ENCODE measurements at regions not wholly inside any gene's neighbourhood (a gene's known extent, or its start where the extent isn't known, plus 50 kb on each side); places are given as distances from the start of the nearest gene placed in this dataset.
"Not testable (repeated sequence)": the region's sequence is repeated elsewhere in the genome, so short reads cannot be mapped to it uniquely, and the experiment has no call there.

GRCh38 chr6:125444006-125444923 is 142.5 kb upstream of the HDDC2 start:
- Histone ChIP-seq H3K27me3 (ENCODE audit: control insufficient read depth in 2 of 2, insufficient read depth in 2 of 2, low read length in 2 of 2) (no peaks in the 10 kb centered on the region), H3K4me1 (ENCODE audit: control insufficient read depth in 2 of 2, insufficient read depth in 2 of 2, low read length in 2 of 2) (no peaks in the 10 kb centered on the region), H3K4me3 (ENCODE audit: low read length) (no peak overlapping the region), H3K36me3 (ENCODE audit: control insufficient read depth in 2 of 3, insufficient read depth in 3 of 3, low read length in 3 of 3) (no peaks in the 10 kb centered on the region), H3K27ac (ENCODE audit: low read depth, low read length) (no peak overlapping the region), H3K9me3 (ENCODE audit: control insufficient read depth in 2 of 3, low read length in 3 of 3) (no peaks in the 10 kb centered on the region)
- H3K4me1 Mint-ChIP-seq: no peaks in the 10 kb centered on the region
- ATAC-seq (no peak), DNase-seq (no peak)
- intact Hi-C loops (cut with micrococcal nuclease): no loop called here
- ChIA-PET POLR2A (no interaction called here), CTCF (no interaction called here)
- H3K27me3 Mint-ChIP-seq: peaks cover 12 to 31% (median 15%) of the 10 kb centered on the region in 5 donors
- no peaks in the 10 kb centered on the region for H3K9me3 Mint-ChIP-seq
- no peaks in the 10 kb centered on the region for H3K36me3 Mint-ChIP-seq
- H3K27ac Mint-ChIP-seq: no peak overlapping the region
- no peak overlapping the region for H3K4me3 Mint-ChIP-seq

GRCh38 chr6:125445054-125445453 is 143.3 kb upstream of the HDDC2 start:
- peaks cover 0 to 4% (median 0%) of the 10 kb centered on the region in 11 donors for H3K9me3 Mint-ChIP-seq
- DNase-seq (no peak), ATAC-seq (no peak)
- no peak overlapping the region for H3K27ac Mint-ChIP-seq
- H3K4me1 Mint-ChIP-seq: no peaks in the 10 kb centered on the region
- Histone ChIP-seq H3K9me3 (ENCODE audit: control insufficient read depth in 2 of 3, low read length in 3 of 3) (no peaks in the 10 kb centered on the region), H3K27ac (ENCODE audit: low read depth, low read length) (no peak overlapping the region), H3K4me3 (ENCODE audit: low read length) (no peak overlapping the region), H3K27me3 (ENCODE audit: control insufficient read depth in 2 of 2, insufficient read depth in 2 of 2, low read length in 2 of 2) (no peaks in the 10 kb centered on the region), H3K36me3 (ENCODE audit: control insufficient read depth in 2 of 3, insufficient read depth in 3 of 3, low read length in 3 of 3) (no peaks in the 10 kb centered on the region), H3K4me1 (ENCODE audit: control insufficient read depth in 2 of 2, insufficient read depth in 2 of 2, low read length in 2 of 2) (no peaks in the 10 kb centered on the region)
- intact Hi-C loops (cut with micrococcal nuclease): no loop called here
- CTCF ChIA-PET: no interaction called here
- POLR2A ChIA-PET: no interaction called here
- H3K36me3 Mint-ChIP-seq: no peaks in the 10 kb centered on the region
- H3K4me3 Mint-ChIP-seq: no peak overlapping the region
- H3K27me3 Mint-ChIP-seq: peaks cover 13 to 31% (median 21%) of the 10 kb centered on the region in 5 donors

- H3K27me3 Mint-ChIP-seq: peaks cover 13 to 31% (median 27%) of the 10 kb centered on the region in 5 donors
- ChIA-PET POLR2A (interaction anchor here (0.7 kb wide), 1 partner anchor 159 kb away, joined by 3 read pairs; no protein-coding TSS in a partner anchor), CTCF (no interaction called here)
- Histone ChIP-seq H3K27me3 (ENCODE audit: control insufficient read depth in 2 of 2, insufficient read depth in 2 of 2, low read length in 2 of 2) (no peaks in the 10 kb centered on the region), H3K9me3 (ENCODE audit: control insufficient read depth in 2 of 3, low read length in 3 of 3) (no peaks in the 10 kb centered on the region), H3K4me1 (ENCODE audit: control insufficient read depth in 2 of 2, insufficient read depth in 2 of 2, low read length in 2 of 2) (no peaks in the 10 kb centered on the region), H3K36me3 (ENCODE audit: control insufficient read depth in 2 of 3, insufficient read depth in 3 of 3, low read length in 3 of 3) (no peaks in the 10 kb centered on the region), H3K27ac (ENCODE audit: low read depth, low read length) (no peak overlapping the region), H3K4me3 (ENCODE audit: low read length) (no peak overlapping the region)
- no peaks in the 10 kb centered on the region for H3K36me3 Mint-ChIP-seq
- H3K27ac Mint-ChIP-seq: no peak overlapping the region
- H3K4me1 Mint-ChIP-seq: no peaks in the 10 kb centered on the region
- intact Hi-C loops (cut with micrococcal nuclease): no loop called here
- DNase-seq: no peak
- ATAC-seq: no peak
- H3K9me3 Mint-ChIP-seq: peaks cover 0 to 5% (median 0%) of the 10 kb centered on the region in 11 donors
- H3K4me3 Mint-ChIP-seq: no peak overlapping the region
Observed at GRCh38 chr6:125446011-125446410, 144.2 kb upstream of the HDDC2 start.

GRCh38 chr6:125451750-125452149 is 150.0 kb upstream of the HDDC2 start:
- intact Hi-C loops (cut with micrococcal nuclease): no loop called here
- Histone ChIP-seq H3K9me3 (ENCODE audit: control insufficient read depth in 2 of 3, low read length in 3 of 3) (peaks cover 0 to 14% (median 0%) of the 10 kb centered on the region in 3 experiments), H3K4me3 (ENCODE audit: low read length) (no peak overlapping the region), H3K36me3 (ENCODE audit: control insufficient read depth in 2 of 3, insufficient read depth in 3 of 3, low read length in 3 of 3) (no peaks in the 10 kb centered on the region), H3K27ac (ENCODE audit: low read depth, low read length) (no peak overlapping the region), H3K27me3 (ENCODE audit: control insufficient read depth in 2 of 2, insufficient read depth in 2 of 2, low read length in 2 of 2) (no peaks in the 10 kb centered on the region), H3K4me1 (ENCODE audit: control insufficient read depth in 2 of 2, insufficient read depth in 2 of 2, low read length in 2 of 2) (no peaks in the 10 kb centered on the region)
- DNase-seq: no peak
- peaks cover 0 to 5% (median 0%) of the 10 kb centered on the region in 5 donors for H3K36me3 Mint-ChIP-seq
- H3K4me1 Mint-ChIP-seq: peaks cover 0 to 1% (median 0%) of the 10 kb centered on the region in 7 donors
- peaks cover under 1 to 23% (median 11%) of the 10 kb centered on the region in 5 donors for H3K27me3 Mint-ChIP-seq
- POLR2A ChIA-PET: no interaction called here
- no peak overlapping the region for H3K27ac Mint-ChIP-seq
- no peak for ATAC-seq
- H3K4me3 Mint-ChIP-seq: no peak overlapping the region
- CTCF ChIA-PET: no interaction called here
- peaks cover 0 to 23% (median 9%) of the 10 kb centered on the region in 11 donors for H3K9me3 Mint-ChIP-seq

DNA sequence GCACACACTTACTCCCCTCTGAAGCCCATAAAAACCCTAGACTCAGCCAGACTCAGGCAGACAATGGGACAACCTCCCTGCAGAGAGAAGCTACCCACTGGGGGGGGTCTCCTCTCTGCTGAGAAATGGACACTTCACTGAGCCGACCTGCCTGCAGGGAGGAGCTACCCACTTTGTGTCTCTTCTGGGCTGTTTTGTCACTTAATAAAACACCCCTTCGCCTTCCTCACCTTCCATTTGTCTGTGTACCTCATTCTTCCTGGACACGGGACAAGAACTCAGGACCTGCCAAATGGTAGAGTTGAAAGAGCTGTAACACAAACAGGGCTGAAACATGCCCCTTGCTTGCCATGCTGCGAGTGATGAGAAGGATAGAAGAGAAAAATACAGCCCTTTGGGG is 151.7 kb upstream of the HDDC2 start:
- DNase-seq (no peak), ATAC-seq (no peak)
- Mint-ChIP-seq H3K4me1 (peaks cover 0 to 1% (median 0%) of the 10 kb centered on the region in 7 donors), H3K36me3 (peaks cover 0 to 5% (median 0%) of the 10 kb centered on the region in 5 donors), H3K27me3 (peaks cover 0 to 22% (median 9%) of the 10 kb centered on the region in 5 donors), H3K9me3 (peaks cover 0 to 36% (median 9%) of the 10 kb centered on the region in 11 donors), H3K4me3 (no peak overlapping the region), H3K27ac (no peak overlapping the region)
- H3K36me3 ChIP-seq (ENCODE audit: control insufficient read depth in 2 of 3, insufficient read depth in 3 of 3, low read length in 3 of 3): no peaks in the 10 kb centered on the region
- no peaks in the 10 kb centered on the region for H3K27me3 ChIP-seq (ENCODE audit: control insufficient read depth in 2 of 2, insufficient read depth in 2 of 2, low read length in 2 of 2)
- H3K4me1 ChIP-seq (ENCODE audit: control insufficient read depth in 2 of 2, insufficient read depth in 2 of 2, low read length in 2 of 2): no peaks in the 10 kb centered on the region
- no peak overlapping the region for H3K4me3 ChIP-seq (ENCODE audit: low read length)
- CTCF ChIA-PET: no interaction called here
- peaks cover 0 to 14% (median 0%) of the 10 kb centered on the region in 3 experiments for H3K9me3 ChIP-seq (ENCODE audit: control insufficient read depth in 2 of 3, low read length in 3 of 3)
- H3K27ac ChIP-seq (ENCODE audit: low read depth, low read length): no peak overlapping the region
- POLR2A ChIA-PET: no interaction called here
- intact Hi-C loops (cut with micrococcal nuclease): no loop called here

DNA sequence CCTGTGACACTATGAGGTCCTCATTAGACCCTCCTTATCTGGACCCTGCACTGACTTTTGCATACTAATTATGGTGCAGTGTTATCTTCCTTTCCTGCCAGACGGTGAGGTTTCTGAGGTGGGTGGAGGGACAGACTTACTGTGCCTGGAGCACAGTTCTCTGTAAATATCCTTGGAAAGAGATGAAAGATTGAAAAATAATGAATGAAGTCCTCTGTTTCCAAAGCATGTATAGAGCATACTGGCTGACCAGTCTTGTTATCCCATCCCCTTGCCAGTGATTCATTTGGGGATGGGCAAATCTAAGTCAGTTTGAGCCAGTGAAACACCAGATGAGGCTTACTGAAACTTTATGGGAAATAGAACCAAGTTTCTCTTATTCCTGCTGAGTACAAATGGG is 152.6 kb upstream of the HDDC2 start:
- no peak overlapping the region for H3K27ac Mint-ChIP-seq
- ChIA-PET POLR2A (no interaction called here), CTCF (no interaction called here)
- Histone ChIP-seq H3K27me3 (ENCODE audit: control insufficient read depth in 2 of 2, insufficient read depth in 2 of 2, low read length in 2 of 2) (no peaks in the 10 kb centered on the region), H3K27ac (ENCODE audit: low read depth, low read length) (no peak overlapping the region), H3K9me3 (ENCODE audit: control insufficient read depth in 2 of 3, low read length in 3 of 3) (peaks cover 0 to 14% (median 0%) of the 10 kb centered on the region in 3 experiments), H3K4me1 (ENCODE audit: control insufficient read depth in 2 of 2, insufficient read depth in 2 of 2, low read length in 2 of 2) (no peaks in the 10 kb centered on the region), H3K4me3 (ENCODE audit: low read length) (no peak overlapping the region), H3K36me3 (ENCODE audit: control insufficient read depth in 2 of 3, insufficient read depth in 3 of 3, low read length in 3 of 3) (no peaks in the 10 kb centered on the region)
- H3K9me3 Mint-ChIP-seq: peaks cover 6 to 44% (median 16%) of the 10 kb centered on the region in 11 donors
- DNase-seq (no peak), ATAC-seq (no peak)
- H3K4me3 Mint-ChIP-seq: no peak overlapping the region
- peaks cover 0 to 1% (median 0%) of the 10 kb centered on the region in 7 donors for H3K4me1 Mint-ChIP-seq
- peaks cover 0 to 7% (median 0%) of the 10 kb centered on the region in 5 donors for H3K36me3 Mint-ChIP-seq
- H3K27me3 Mint-ChIP-seq: peaks cover 0 to 22% (median 12%) of the 10 kb centered on the region in 5 donors
- intact Hi-C loops (cut with micrococcal nuclease): no loop called here

GRCh38 chr6:125458493-125458892 is 156.7 kb upstream of the HDDC2 start:
- H3K27ac Mint-ChIP-seq; H3K4me3 Mint-ChIP-seq; H3K36me3 ChIP-seq (ENCODE audit: control insufficient read depth in 2 of 3, insufficient read depth in 3 of 3, low read length in 3 of 3); H3K4me3 ChIP-seq (ENCODE audit: low read length); H3K4me1 Mint-ChIP-seq; CTCF ChIA-PET; DNase-seq; H3K27ac ChIP-seq (ENCODE audit: low read depth, low read length); H3K4me1 ChIP-seq (ENCODE audit: control insufficient read depth in 2 of 2, insufficient read depth in 2 of 2, low read length in 2 of 2); H3K27me3 ChIP-seq (ENCODE audit: control insufficient read depth in 2 of 2, insufficient read depth in 2 of 2, low read length in 2 of 2); POLR2A ChIA-PET; H3K36me3 Mint-ChIP-seq; ATAC-seq; H3K9me3 ChIP-seq (ENCODE audit: control insufficient read depth in 2 of 3, low read length in 3 of 3); intact Hi-C loops (cut with micrococcal nuclease): not testable (repeated sequence)
- H3K9me3 Mint-ChIP-seq: peaks cover 3 to 41% (median 13%) of the 10 kb centered on the region in 11 donors
- H3K27me3 Mint-ChIP-seq: peaks cover 0 to 13% (median 8%) of the 10 kb centered on the region in 5 donors
